Heart right ventricle (tissue), 16 donors: ENCODE measurements at regions not wholly inside any gene's neighbourhood (a gene's known extent, or its start where the extent isn't known, plus 50 kb on each side); places are given as distances from the start of the nearest gene placed in this dataset.

Experiments
- ATAC-seq, 8 donors: fragments of 200-7000 bp; cut with Tn5 transposase; one replicate each; pipeline ENCODE4 v1.9.1; 2020; ENCODE audit warnings: mild to moderate bottlenecking in 8 of 8, moderate library complexity in 8 of 8, moderate number of reproducible peaks in 1 of 8
- DNase-seq, 2 donors: peaks; one replicate each; pipeline ENCODE4 v3.0.0-alpha.2; 2020
- H3K27ac ChIP-seq, 10 donors: fragments of 200-600 bp; sonication (generic) in 2 of 10; one replicate each; pipeline versions ENCODE4 v1.5.0 to v1.8.0; 2020 to 2022; ENCODE audit warnings: mild to moderate bottlenecking in 3 of 10
- H3K27me3 ChIP-seq, 7 donors: fragments of 200-600 bp; one replicate each; pipeline ENCODE4 v1.8.0; 2021 to 2022; ENCODE audit warnings: mild to moderate bottlenecking in 2 of 7
- H3K36me3 ChIP-seq, 9 donors: fragments of 200-600 bp; sonication (generic) in 1 of 9; one replicate each; pipeline versions ENCODE4 v1.5.0 to v1.8.0; 2020 to 2022; ENCODE audit warnings: mild to moderate bottlenecking in 2 of 9
- H3K4me1 ChIP-seq, 9 donors: fragments of 200-600 bp; sonication (generic) in 1 of 9; one replicate each; pipeline versions ENCODE4 v1.5.0 to v1.8.0; 2020 to 2022; ENCODE audit warnings: mild to moderate bottlenecking in 4 of 9
- H3K4me3 ChIP-seq, 10 donors: fragments of 200-600 bp; sonication (generic) in 2 of 10; one replicate each; pipeline versions ENCODE4 v1.5.0 to v1.8.0; 2020 to 2022; ENCODE audit warnings: mild to moderate bottlenecking in 7 of 10, moderate library complexity in 2 of 10
- H3K9me3 ChIP-seq, 11 donors: fragments of 200-600 bp in 10 of 11; sonication (generic) in 2 of 11; one replicate each; pipeline versions ENCODE4 v1.5.0 to v1.8.0; 2013 to 2022; ENCODE audit warnings: mild to moderate bottlenecking in 2 of 11, control low read depth in 1 of 11, moderate library complexity in 1 of 11
- WGBS, 2 donors: extraction: QIAGEN DNeasy Blood & Tissue Kit; methylation state at CpG; one replicate each; pipeline ENCODE4 v1.1.7; 2013; ENCODE audit warnings: inconsistent platforms in 1 of 2; 5-methylcytosine and 5-hydroxymethylcytosine counted together
- intact Hi-C, 10 donors: fragments of 100-400 bp; cut with DNase I; formaldehyde crosslinking; loops; one replicate each; pipeline versions ENCODE4 v1.11.1 to v1.14.2; 2022
- TF ChIP-seq, protein P1 (sequence below), 9 donors: fragments of 200-600 bp; sonication (generic) in 2 of 9; IDR thresholded peaks; one replicate each; pipeline versions ENCODE4 v1.5.0 to v1.8.0; 2021 to 2022; ENCODE audit warnings: antibody characterized with exemption in 9 of 9, mild to moderate bottlenecking in 5 of 9, moderate library complexity in 1 of 9
- donor health status: Arrhythmogenic right ventricular cardiomyopathy.
- donor health status: ischemic (EF 13 %, LVEDD 7.1; RV severe dilation, severe dysfunction).
- donor health status: healthy with polysubstance abuse.
- donor health status: DM: no; HTN: yes; CAD: no.
- donor health status: DM: no; HTN: no; CAD: no.
- donor health status: ischemic (EF 25% LVEDD 6.9; RV normal size, moderate dysfunction).
- donor health status: ischemic (EF 25% LVEDD 5.7; RV mildly dilated, moderate dysfunction).
- donor health status: healthy.
- donor health status: DM: yes; HTN: yes; CAD: no.
- donor health status: Ischemic cardiomyopathy.
- donor health status: ischemic (EF 35%, LVEDD 5.7; RV mildly dilated, moderate dysfunction).
- donor health status: nonischemic (EF 11% LVEDD 7.7; RV severe dilation, severe dysfunction).
- donor health status: DM: yes; HTN: yes; CAD: no.
- donor health status: PGD.
- donor health status: ischemic (EF 29% LVEDD 5.4; RV normal size, mild dysfunction).
- donor health status: nonischemic (EF 23%, LVEDD 6.1; RV moderate dilation, normal function).

DNA sequence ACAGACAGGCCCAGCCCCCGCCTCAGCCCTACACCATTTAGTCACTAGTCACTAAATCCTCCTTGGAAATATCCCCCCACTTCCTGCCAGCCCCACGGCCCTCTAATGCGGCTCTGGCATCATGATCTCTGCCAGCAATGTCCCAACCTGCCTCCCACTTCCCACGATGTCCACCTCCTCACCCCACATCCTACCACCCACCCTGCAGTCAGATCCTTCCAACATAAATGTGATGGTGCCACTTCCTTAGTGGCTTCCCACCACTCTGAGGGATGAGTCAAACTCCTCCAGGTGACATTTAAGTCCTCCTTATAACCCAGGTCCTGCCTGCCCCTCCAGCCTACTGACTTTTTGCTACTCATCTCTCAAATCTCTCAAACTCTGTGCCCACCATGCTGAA is 167.5 kb downstream of the SHQ1 start:
- TF ChIP-seq, protein P1, sequence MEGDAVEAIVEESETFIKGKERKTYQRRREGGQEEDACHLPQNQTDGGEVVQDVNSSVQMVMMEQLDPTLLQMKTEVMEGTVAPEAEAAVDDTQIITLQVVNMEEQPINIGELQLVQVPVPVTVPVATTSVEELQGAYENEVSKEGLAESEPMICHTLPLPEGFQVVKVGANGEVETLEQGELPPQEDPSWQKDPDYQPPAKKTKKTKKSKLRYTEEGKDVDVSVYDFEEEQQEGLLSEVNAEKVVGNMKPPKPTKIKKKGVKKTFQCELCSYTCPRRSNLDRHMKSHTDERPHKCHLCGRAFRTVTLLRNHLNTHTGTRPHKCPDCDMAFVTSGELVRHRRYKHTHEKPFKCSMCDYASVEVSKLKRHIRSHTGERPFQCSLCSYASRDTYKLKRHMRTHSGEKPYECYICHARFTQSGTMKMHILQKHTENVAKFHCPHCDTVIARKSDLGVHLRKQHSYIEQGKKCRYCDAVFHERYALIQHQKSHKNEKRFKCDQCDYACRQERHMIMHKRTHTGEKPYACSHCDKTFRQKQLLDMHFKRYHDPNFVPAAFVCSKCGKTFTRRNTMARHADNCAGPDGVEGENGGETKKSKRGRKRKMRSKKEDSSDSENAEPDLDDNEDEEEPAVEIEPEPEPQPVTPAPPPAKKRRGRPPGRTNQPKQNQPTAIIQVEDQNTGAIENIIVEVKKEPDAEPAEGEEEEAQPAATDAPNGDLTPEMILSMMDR (IDR thresholded peaks at IDR 0.05) = no peak
- peaks cover 0 to 10% (median 0%) of the 10 kb centered on the region in 11 donors for H3K9me3 ChIP-seq
- no peaks in the 10 kb centered on the region for H3K27me3 ChIP-seq
- no peaks in the 10 kb centered on the region for H3K36me3 ChIP-seq
- no peak overlapping the region for H3K27ac ChIP-seq
- intact Hi-C loops = no loop called here
- 78 to 81% methylated on average over 4 of the region's 4 CpGs for whole genome bisulfite sequencing, 2 donors
- H3K4me3 ChIP-seq = no peak overlapping the region
- DNase-seq (no peak), ATAC-seq (no peak)
- no peaks in the 10 kb centered on the region for H3K4me1 ChIP-seq

DNA sequence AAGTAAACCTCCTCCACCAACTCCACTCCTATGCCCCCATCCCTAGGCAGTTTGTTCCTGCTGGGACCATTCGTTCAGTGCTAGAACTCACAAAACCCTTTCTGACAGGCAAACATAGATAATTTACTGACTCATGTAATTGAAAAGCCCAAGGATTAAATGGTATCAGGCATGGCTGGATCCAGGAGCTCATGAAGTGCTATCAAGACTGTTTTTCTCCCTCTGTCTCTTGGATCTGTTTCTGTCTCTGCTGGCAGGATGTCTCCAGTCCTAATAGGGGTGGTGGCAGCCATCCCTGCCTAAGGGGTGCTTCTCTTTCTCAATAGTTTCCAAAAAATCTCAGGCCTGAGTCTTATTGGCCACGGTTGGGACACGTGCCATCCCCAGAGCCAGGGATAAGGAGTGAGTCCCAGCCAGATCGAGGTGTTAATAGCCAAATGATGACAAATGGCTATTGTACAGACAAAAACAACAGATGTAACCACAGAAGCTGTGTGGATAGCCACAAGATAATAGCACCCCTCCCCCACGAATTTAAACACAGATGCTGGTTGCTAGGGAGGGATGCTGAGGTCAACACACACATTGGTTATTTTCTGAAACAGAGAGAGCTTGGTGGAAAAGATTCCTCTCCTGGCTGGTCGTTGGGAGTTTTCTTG is 168.6 kb downstream of the SHQ1 start:
- ATAC-seq (no peak), DNase-seq (no peak)
- intact Hi-C loops = no loop called here
- TF ChIP-seq, protein P1 (IDR thresholded peaks at IDR 0.05) = no peak
- no peak overlapping the region for H3K4me3 ChIP-seq
- WGBS, 2 donors = 64 to 66% methylated on average over 6 of the region's 6 CpGs
- H3K27ac ChIP-seq = no peak overlapping the region
- H3K9me3 ChIP-seq = peaks cover 0 to 19% (median 7%) of the 10 kb centered on the region in 11 donors
- H3K36me3 ChIP-seq = no peaks in the 10 kb centered on the region
- no peaks in the 10 kb centered on the region for H3K4me1 ChIP-seq
- no peaks in the 10 kb centered on the region for H3K27me3 ChIP-seq

DNA sequence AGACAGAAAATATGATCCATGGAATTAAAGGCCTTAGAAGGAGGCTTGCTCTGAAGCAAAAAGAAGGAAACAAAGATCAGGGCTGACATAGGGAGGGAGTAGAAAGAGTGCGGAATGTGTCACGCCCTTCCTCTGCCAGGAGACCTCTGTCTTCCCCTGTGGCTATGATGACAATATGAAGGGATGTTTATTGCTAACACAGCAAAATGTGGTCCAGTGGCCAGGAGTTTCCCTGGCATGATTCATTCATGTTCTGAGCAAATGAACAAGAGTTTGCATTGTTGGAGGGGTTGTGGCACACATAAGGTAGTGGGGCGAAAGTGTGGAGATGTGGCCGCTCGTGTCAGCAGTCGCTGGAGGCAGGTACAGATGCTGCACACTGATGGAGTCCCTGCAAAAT is 169.4 kb downstream of the SHQ1 start:
- no peaks in the 10 kb centered on the region for H3K4me1 ChIP-seq
- H3K4me3 ChIP-seq = no peak overlapping the region
- TF ChIP-seq, protein P1 (IDR thresholded peaks at IDR 0.05) = no peak
- WGBS, 2 donors = 84 to 94% methylated on average over 6 of the region's 6 CpGs
- peaks cover 0 to 19% (median 7%) of the 10 kb centered on the region in 11 donors for H3K9me3 ChIP-seq
- no peaks in the 10 kb centered on the region for H3K27me3 ChIP-seq
- no peak overlapping the region for H3K27ac ChIP-seq
- intact Hi-C loops = no loop called here
- no peaks in the 10 kb centered on the region for H3K36me3 ChIP-seq
- no peak for ATAC-seq
- no peak for DNase-seq

DNA sequence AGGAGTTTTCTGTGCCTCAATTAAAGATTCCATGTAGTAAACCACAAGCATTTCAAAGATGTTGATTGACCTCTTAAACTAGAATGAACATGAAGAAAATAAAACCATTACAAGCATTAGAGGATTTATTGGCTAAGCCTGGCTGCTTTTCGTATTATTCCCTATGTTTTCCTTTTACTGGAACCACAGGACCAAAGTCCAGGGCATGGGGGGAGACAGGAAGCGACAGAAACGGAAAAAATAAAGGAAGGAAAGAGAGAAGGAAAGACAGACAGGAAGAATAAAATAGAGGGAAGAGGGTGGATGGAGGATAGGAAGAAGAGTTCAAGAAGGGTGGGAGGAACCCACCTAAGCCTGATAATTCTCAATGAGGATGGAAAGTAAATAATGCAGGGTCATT is 169.9 kb downstream of the SHQ1 start:
- ATAC-seq (no peak), DNase-seq (no peak)
- Histone ChIP-seq H3K9me3 (peaks cover 0 to 19% (median 7%) of the 10 kb centered on the region in 11 donors), H3K27ac (no peak overlapping the region), H3K27me3 (no peaks in the 10 kb centered on the region), H3K4me3 (no peak overlapping the region), H3K36me3 (no peaks in the 10 kb centered on the region), H3K4me1 (no peaks in the 10 kb centered on the region)
- WGBS, 2 donors = 74 to 75% methylated on average over 3 of the region's 3 CpGs
- intact Hi-C loops = no loop called here
- TF ChIP-seq, protein P1 (IDR thresholded peaks at IDR 0.05) = no peak
